Activated CD8-positive, alpha-beta memory T cell treated with anti-CD3 and anti-CD28 coated beads, Interleukin-2, amount 50 U/mL, for 48 hours (primary cell): ENCODE measurements at regions not wholly inside any gene's neighbourhood (a gene's known extent, or its start where the extent isn't known, plus 50 kb on each side); places are given as distances from the start of the nearest gene placed in this dataset.
"Not testable (repeated sequence)": the region's sequence is repeated elsewhere in the genome, so short reads cannot be mapped to it uniquely, and the experiment has no call there.

Experiments
- DNase-seq: peaks from one replicate; pipeline ENCODE4 v3.0.0-alpha.2; 2020

DNA sequence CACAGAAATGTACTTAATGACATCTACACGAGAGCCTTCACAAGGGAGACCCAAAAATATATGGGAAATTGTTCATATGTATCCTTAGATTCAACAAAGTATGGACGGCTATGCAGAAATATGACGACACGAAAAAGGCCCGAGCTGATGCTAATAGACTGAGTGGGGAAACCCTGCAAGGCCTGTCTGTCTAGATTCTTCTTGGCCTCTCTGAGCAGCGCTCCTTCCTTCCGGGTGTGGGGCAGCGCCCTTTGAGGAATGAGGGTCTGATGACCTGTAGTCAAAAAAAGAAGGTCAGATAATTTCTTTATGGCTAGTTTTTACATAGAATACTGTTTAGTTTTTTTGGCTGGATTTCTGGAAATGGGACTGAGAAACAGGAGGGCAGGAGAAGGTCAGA lies 192.8 kb upstream of the AKR1E2 start:
- DNase-seq: no peak

GRCh38 chr10:4632757-4633156 lies 193.2 kb upstream of the AKR1E2 start:
- no peak for DNase-seq

DNA sequence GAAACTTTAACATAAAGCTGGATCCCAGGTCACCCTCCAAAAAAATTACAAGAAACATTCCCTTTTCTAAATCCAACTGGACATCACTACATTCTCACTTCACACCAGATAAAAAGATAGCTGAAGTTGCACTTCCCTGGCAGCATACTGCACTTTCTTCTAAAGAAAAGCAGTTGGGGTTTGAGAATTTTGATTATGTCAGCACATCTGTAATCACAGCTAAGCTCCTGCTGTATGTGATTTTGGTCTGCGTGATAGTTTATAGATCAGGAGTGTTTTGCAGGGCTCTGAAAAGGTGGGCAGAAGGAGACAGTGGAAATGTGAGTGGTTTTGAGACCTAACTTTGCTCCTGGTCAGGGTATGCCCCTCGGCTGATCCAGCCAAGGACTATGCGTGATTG lies 199.1 kb upstream of the AKR1E2 start:
- DNase-seq: no peak

- no peak for DNase-seq
Measured at GRCh38 chr10:4623757-4624420, 202.1 kb upstream of the AKR1E2 start.

DNA sequence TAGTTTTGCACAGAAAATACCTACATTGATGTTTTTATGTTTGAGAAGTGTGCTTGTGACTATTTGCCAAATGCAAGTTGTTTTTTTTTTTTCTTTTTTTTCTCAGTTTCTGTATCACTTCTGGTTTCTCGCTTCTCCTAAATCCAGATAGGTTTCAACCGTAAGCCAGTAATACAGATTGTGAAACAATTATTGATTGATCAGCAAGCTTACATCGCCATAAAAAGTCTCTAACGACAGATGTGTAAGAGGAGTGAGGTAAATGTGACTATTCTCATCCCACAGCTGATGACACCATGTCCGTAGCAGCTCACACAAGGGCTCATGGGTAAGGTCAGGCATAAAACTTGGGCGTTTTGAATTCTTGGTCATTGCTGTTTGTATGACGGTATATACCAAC lies 202.8 kb upstream of the AKR1E2 start:
- DNase-seq: no peak

GRCh38 chr10:4622384-4622783 lies 203.6 kb upstream of the AKR1E2 start:
- no peak for DNase-seq

DNA sequence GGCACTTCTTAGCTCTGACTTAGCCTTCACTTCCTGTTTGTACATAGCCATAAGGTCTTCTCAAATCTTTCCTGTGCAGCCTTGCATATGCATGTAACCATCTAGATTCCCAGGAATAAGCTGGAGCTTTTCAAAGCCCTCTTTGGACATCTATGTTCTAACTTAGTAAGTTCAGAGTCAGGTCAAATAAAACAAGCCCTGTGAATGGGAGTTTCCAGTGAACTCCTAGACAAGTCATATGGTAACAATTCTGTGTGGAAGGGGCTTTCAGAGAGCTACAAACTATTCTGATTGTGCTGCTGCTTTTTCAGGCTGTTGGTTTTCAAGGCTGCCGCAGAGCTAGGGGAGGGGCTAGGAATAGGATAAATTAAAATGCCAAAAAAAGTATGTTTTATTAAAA lies 208.4 kb upstream of the AKR1E2 start:
- DNase-seq: no peak

- DNase-seq: no peak
Measured at GRCh38 chr10:4615042-4615441, 211.0 kb upstream of the AKR1E2 start.

- DNase-seq: no peak
Measured at GRCh38 chr10:4609251-4609650, 216.8 kb upstream of the AKR1E2 start.

DNA sequence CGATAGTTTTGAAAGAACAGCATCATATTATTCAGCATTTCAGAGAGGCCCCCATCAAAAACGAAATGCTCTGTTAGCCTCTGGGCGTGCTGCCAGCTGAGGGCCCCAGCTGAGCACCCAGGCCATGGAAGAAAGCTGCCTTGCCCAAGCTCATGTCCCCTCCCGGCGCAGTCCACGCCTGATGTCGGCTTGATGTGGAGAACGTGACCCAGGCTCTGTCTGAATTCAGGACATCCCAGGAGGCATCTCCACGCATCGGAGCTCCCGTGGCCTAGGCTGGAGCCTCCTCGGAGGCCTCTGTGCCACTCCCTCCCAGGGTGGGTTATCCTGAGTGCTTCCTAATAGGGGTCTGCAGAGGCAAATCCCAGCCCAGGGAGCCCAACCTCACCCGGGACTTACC lies 218.3 kb upstream of the AKR1E2 start:
- DNase-seq: no peak

GRCh38 chr10:4606856-4607636 lies 219.0 kb upstream of the AKR1E2 start:
- DNase-seq: no peak

DNA sequence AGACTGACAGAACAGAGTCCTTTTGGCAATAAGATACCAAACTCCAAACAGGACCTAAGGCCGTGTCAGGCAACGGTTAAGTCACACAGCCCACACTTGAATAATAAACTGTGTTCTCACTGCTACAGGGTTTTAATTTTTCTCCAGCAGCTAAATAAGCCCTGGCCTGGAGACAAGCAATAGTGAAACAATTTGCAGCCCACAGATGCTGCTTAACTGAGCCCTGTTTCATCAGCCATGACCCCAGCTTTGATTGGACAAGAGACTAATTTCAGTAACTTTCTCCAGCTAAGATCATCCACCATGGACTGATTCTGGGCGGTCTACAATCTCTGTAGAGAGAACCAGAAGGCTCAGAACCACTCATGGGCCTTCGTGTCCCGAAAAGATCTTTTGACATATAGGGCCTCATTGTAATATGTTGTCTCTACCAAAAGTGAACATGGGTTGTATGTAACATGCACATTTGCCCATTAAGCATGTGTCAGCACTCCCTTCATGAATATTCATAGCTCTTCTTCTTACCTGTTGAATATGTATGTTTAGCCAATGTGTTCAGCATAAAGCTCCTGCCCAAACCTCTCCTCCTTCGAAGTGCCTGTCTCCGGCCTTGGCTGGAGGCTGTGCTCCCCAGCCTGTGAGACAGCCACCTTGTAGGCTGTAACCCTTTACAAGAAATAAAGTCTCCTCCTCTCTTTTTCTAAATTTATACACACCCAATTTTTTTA lies 223.1 kb upstream of the AKR1E2 start:
- DNase-seq: no peak

DNA sequence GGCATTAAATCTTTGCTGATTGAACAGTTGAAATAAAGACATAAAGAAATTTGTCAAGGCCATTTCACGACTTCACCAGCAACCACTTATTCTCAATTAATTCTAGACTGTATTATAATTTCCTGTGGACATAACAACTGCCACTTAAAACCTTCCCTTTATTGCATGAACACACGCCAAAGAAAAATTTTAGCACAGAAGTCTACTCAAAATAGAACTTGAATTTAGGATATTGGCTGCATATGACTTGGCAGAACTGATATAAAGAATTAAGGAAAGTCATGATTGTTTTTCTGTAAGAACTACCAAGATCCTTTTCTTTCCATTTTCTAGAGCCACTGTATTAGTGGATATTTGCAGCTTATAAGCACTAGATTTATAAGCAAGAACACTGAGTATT lies 226.5 kb upstream of the AKR1E2 start:
- DNase-seq: no peak

- not testable (repeated sequence) for DNase-seq
Measured at GRCh38 chr10:4597898-4598297, 228.1 kb upstream of the AKR1E2 start.

DNA sequence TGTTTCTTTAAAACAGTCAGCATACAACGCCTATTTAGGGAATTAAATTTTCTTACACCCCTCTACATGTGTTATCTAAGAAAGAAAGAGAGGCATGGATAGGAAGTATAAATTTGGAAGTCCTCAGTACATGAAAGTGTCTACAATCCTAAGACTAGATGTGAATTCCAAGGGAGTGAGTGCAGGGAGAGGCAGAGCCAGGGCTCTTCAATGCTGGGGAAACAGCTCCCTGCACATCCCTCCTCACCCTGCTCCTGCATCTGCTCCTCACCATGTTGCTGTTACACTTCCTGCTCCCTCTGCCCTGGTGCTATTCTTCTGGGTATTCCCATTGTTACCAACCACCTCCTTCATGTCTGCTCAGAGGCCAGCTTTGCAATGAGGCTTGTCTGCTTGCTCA lies 229.1 kb upstream of the AKR1E2 start:
- DNase-seq: no peak

- no peak for DNase-seq
Measured at GRCh38 chr10:4595719-4596319, 230.2 kb upstream of the AKR1E2 start.

DNA sequence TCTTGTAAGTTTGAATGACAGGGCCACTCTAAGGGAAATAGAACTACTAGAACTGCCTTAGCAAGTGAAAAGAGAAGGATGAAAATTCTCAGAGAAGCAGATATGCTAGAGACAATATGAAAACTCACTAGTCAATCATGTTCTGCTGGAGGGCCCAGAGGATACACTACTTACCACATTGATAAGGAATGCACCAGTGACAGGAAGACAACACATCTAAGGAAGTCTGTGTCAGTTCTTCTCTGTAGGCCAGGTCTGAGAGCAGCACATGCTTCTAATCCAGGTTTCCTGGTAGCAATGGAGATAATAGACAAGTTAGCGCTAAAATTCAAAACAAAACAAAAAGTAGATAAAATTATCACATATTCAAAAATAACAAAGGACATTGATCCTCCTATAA lies 235.2 kb upstream of the AKR1E2 start:
- DNase-seq: no peak

DNA sequence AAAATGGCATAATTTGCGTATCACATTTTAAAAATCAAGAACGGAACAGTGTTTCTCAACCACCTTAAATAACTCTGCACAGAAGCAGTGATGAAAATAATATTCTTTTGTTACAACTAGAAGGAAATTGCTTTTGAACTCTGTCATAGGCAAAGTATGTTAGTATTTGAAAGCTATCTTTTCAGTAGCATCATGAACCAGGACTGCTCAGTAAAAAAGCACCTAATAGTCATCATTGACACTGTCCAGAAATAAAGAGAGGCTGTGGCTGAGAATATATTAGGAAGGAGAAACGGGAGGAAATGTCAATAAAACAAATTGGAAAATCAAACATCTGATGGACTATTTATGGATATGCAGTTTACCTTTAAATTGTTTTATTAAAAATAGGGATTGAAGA lies 237.2 kb upstream of the AKR1E2 start:
- DNase-seq: no peak

DNA sequence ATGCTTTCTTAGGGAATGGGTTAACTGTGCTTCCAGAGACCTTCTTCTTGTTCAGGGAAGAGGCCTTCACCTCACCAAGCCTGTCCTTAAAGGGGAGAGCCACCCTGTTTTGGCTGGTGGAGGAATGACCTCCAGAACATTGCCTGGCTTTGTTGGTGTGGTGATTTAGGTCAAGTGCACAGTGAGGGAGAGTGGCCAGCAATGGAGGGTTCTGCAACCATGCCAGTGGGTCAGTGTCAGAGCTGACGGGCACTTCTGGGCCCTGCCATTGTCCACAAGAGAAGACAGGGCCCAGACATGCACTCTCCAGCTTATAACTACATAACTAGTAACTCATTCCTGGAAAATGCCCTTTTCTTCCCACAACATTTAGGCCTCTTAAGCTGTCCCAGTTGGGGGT lies 238.5 kb upstream of the AKR1E2 start:
- DNase-seq: no peak

DNA sequence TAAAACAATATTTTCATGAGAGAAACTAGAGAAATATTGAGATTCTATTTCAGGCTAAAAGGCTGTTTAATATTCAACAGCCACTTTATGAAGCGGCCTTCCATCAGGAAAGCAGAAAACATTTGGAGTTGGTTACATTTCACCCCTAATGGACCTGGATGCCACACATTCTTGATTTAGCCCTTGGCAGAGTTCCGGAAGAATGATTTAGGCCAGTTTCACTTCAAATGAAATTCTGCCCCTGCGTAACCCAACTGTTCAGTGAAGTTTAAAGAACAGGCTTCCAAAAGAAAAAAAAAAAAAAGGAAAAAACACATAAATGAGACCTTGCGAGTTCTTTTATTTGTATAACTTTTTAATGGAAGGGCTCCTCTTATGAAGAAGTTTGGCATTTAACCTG lies 239.2 kb upstream of the AKR1E2 start:
- no peak for DNase-seq

GRCh38 chr10:4581929-4582328 lies 244.1 kb upstream of the AKR1E2 start:
- no peak for DNase-seq

- DNase-seq: no peak
Measured at GRCh38 chr10:4579844-4580243, 246.2 kb upstream of the AKR1E2 start.

DNA sequence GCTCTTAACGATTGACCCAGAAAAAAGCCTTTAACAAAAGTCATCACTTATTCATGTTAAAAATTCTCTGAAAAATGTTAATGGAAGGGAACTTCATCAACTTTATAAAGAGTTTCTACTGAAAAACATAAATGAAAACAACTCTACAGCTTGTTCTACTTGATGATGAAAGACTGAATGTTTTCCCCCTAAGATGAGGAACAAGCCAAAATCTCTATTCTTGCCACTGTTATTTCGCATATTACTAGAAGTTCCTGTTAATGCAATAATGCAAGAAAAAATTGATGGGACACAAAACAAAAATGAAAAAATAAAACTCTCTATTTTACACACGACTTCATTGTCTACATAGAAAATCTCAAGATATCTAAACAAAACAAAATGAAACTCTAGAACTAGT lies 249.8 kb upstream of the AKR1E2 start:
- no peak for DNase-seq

DNA sequence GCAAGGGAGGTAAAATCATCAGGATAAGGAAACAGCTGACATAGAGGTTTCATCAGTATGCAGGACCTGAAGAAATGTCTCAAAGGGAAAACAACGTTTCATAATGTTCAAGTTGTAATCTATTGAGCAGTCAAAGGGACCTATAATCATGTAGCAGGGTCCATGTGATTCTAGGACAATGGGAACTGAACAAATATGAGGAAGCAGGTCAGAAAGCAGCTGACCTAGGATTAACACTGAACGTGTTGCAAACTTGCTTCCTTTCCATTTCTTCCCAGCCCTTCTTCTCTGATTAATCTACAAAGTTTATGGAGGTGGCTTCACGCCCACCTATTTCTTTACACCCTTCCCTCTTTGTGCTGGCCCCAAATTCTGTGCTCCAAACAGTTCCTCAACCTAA lies 256.9 kb upstream of the AKR1E2 start:
- DNase-seq: no peak
